Muscle of leg (tissue), 3 donors: ENCODE measurements at regions not wholly inside any gene's neighbourhood (a gene's known extent, or its start where the extent isn't known, plus 50 kb on each side); places are given as distances from the start of the nearest gene placed in this dataset.

Source experiments
- DNase-seq: peaks from one replicate; pipeline ENCODE4 v3.0.0; 2013
- H3K27ac ChIP-seq: one replicate; pipeline ENCODE4 v1.5.1; 2013; ENCODE audit warnings: mild to moderate bottlenecking, low read length, control low read depth
- H3K27me3 ChIP-seq: one replicate; pipeline ENCODE4 v1.6.1; 2013; ENCODE audit warnings: low read length; ENCODE audit not compliant: control insufficient read depth, insufficient read depth
- H3K36me3 ChIP-seq: one replicate; pipeline ENCODE4 v1.6.1; 2013; ENCODE audit warnings: low read length; ENCODE audit not compliant: control insufficient read depth, insufficient read depth
- H3K4me1 ChIP-seq: one replicate; pipeline ENCODE4 v1.6.1; 2013; ENCODE audit warnings: low read length; ENCODE audit not compliant: control insufficient read depth, insufficient read depth
- H3K4me3 ChIP-seq: one replicate; pipeline ENCODE4 v1.5.1; 2013; ENCODE audit warnings: low read length, control low read depth
- H3K9me3 ChIP-seq: replicated peaks from 2 replicates; pipeline ENCODE4 v1.6.1; 2013; ENCODE audit warnings: low read depth, low read length; ENCODE audit not compliant: control insufficient read depth
- WGBS: methylation state at CpG from one replicate; pipeline ENCODE4 v1.1.5; 2013; ENCODE audit warnings: missing lambda C conversion rate; ENCODE audit not compliant: insufficient coverage; 5-methylcytosine and 5-hydroxymethylcytosine counted together

DNA sequence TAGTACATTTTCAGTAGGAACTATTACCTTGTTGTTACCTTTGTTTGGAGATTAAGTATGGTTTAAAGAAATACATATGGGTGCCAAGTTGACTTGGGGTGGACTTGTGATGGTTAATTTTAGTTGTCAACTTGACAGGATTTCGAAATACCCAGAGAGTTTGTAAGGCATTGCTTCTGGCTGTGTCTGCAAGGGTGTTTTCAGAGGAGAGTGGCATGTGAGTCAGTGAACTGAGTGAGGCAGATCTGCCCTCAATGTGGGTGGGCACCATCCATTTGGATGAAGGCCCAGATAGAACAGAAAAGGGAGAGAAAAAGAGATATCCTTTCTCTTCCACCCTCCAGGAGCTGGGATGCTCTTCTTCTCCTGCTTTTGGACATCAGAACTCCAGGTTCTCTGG, 315.5 kb downstream of the GPATCH2 start:
- WGBS = no CpG with 5 or more reads among the region's 1 CpG

DNA sequence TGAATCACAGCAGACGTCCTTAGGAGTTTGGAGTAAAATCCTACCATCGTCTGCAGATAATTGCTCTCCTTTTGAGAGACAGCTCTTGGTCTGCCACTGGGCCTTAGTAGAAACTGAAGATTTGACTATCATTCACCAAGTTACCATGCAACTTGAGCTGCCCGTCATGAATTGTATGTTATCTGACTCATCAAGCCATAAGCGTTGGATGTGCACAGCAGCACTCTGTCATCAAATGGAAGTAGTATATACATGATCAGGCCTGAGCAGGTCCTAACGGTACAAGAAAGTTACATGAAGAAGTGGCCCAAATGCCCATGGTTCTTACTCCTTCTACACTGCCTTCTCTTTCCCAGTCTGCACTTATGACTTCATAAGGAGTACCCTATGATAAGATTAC, 317.8 kb downstream of the GPATCH2 start:
- H3K27me3 ChIP-seq = no peaks in the 10 kb centered on the region
- no peaks in the 10 kb centered on the region for H3K9me3 ChIP-seq
- WGBS = 47% methylated on average over 3 of the region's 5 CpGs
- DNase-seq = no peak
- H3K4me1 ChIP-seq = no peaks in the 10 kb centered on the region
- no peak overlapping the region for H3K4me3 ChIP-seq
- no peak overlapping the region for H3K27ac ChIP-seq
- H3K36me3 ChIP-seq = no peaks in the 10 kb centered on the region

More for the DNA sequence above, 315.5 kb downstream of the GPATCH2 start:
- H3K4me1 ChIP-seq = no peaks in the 10 kb centered on the region
- no peak overlapping the region for H3K4me3 ChIP-seq
- no peaks in the 10 kb centered on the region for H3K36me3 ChIP-seq
- no peak for DNase-seq
- no peaks in the 10 kb centered on the region for H3K27me3 ChIP-seq
- no peak overlapping the region for H3K27ac ChIP-seq
- no peaks in the 10 kb centered on the region for H3K9me3 ChIP-seq

DNA sequence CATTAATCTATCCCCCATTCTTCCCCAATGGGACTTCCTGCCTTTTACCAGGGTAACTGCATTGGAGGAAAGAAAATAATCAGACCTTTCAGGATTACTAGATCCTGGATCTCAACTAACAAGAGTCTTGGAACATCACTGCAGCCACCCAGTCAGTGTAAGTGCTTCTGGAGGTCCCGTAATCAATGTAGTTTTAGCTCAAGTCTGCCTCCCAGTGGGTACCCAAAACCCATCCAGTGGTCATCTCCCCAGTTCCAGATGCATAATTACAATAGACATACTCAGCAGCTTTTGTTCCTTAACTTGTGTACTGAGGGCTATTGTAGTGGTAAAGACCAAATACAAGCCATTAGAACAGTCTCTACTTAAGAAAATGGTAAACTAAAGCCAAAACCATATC, 319.1 kb downstream of the GPATCH2 start:
- Histone ChIP-seq H3K27ac (no peak overlapping the region), H3K27me3 (no peaks in the 10 kb centered on the region), H3K9me3 (no peaks in the 10 kb centered on the region), H3K4me1 (no peaks in the 10 kb centered on the region), H3K4me3 (no peak overlapping the region), H3K36me3 (no peaks in the 10 kb centered on the region)
- no peak for DNase-seq
- 100% methylated on average over 1 of the region's 1 CpG for WGBS

DNA sequence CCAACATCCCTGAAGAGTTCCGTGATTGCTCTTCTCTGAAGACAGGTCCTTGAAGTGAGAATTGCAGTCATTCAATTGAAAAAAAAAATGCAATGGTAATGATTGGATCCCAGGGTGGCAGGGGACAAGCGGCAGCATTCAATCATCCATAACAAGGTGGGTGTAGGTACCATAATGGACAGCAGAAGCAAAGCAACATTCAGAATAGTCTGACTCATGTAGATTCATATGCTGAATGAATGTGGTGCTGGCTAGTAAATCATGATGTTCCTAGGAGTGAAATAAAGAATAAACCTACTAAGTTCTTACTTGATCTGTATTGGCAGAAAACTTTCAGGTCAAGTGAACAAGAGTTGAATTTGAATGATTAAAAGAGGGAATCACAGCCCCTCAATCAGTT, 319.6 kb downstream of the GPATCH2 start:
- Histone ChIP-seq H3K36me3 (no peaks in the 10 kb centered on the region), H3K27me3 (no peaks in the 10 kb centered on the region), H3K9me3 (no peaks in the 10 kb centered on the region), H3K27ac (no peak overlapping the region), H3K4me1 (no peaks in the 10 kb centered on the region), H3K4me3 (no peak overlapping the region)
- WGBS = 100% methylated on average over 1 of the region's 2 CpGs
- no peak for DNase-seq

DNA sequence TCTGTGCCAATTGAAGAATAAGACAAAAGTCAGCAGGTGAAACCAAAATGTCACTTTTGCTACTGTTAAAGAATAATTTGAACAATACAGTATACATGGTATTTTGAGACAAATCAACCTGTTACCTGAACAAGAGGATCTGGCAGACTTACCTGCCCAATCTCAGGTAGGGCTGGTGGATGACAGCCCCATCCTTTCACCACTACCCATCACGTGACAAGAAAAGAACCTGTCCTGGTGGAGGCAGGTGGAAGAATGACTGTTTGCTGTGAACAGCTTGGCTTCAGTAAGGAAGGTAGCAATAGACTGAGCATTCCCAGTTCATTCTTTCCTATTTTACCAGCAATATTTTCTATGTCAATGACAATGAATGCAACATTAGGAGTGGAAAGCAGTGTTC, 349.6 kb downstream of the GPATCH2 start:
- H3K27me3 ChIP-seq = no peaks in the 10 kb centered on the region
- H3K9me3 ChIP-seq = no peaks in the 10 kb centered on the region
- H3K36me3 ChIP-seq = no peaks in the 10 kb centered on the region
- no peaks in the 10 kb centered on the region for H3K4me1 ChIP-seq
- WGBS = no CpG with 5 or more reads among the region's 1 CpG
- DNase-seq = no peak
- H3K4me3 ChIP-seq = no peak overlapping the region
- no peak overlapping the region for H3K27ac ChIP-seq

DNA sequence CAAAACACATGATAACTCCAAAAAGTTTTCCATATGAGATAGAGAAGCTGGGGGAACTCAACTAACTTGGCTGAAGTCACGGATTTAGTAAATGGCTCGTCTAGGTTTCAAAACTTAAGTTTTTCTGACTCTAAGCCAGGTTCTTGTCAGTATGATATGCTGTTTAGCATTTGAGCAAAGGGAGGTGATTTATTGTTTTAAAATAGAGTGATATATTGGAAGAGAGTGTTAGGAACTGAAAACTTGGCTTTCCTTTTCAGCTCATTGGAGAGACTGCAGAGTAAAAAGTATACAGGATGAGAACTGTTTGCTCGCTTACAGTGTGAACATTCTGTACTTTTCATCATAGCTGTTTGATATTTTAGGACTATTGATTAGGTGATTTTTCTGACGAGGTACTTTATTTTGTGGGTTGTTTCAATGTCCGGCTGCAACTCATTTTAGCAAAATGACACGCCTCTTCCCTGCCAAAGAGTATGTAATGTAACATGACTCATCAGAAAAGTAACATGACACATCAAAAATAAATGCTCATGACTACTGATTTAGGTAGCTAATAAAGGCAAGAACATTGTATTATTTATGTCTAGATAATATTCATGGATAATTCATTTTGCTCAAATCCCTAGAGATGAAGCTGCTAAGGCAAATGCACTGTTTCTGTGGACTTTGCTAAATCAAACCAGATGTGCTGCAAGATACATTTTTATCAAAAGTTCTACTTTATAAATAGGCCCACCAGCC, 355.1 kb downstream of the GPATCH2 start:
- H3K27me3 ChIP-seq = no peaks in the 10 kb centered on the region
- H3K4me1 ChIP-seq = no peaks in the 10 kb centered on the region
- H3K9me3 ChIP-seq = no peaks in the 10 kb centered on the region
- 23% methylated on average over 2 of the region's 6 CpGs for WGBS
- no peak overlapping the region for H3K27ac ChIP-seq
- H3K4me3 ChIP-seq = no peak overlapping the region
- H3K36me3 ChIP-seq = no peaks in the 10 kb centered on the region
- DNase-seq = peak; percentile 51

DNA sequence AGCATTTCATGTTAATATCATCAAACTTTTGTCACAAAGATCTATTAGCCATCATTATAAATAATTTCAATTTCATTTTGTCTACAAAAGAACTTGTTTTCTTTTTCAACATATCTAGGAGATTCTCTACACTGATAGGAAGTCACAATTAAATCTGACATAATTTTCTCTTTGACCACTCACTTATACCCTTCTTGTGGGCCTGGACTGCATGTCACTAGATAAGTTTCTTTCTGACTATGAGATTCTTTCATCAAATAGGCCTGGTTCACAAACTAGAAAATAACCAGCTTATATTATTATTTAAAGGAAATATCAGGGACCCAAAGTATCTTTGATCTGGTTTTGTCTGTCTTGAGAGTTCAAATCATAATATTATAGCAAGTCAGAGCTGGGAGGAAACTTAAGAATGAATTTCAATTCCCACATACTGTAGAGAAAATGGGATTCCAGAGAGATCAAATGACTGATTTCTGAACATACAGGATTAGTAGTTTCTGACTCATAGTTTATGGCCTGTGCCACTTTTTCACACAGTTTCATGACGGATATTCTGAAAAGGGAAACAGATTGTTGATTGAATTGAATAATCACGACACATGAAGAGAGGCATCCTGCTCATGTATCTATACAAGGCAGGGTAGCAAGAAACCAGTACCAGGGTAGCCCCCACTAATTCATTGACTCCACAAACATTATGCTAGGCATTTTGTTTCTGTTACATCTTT, 355.8 kb downstream of the GPATCH2 start:
- Histone ChIP-seq H3K4me1 (peaks cover under 1% of the 10 kb centered on the region), H3K36me3 (no peaks in the 10 kb centered on the region), H3K27me3 (no peaks in the 10 kb centered on the region), H3K4me3 (no peak overlapping the region), H3K27ac (no peak overlapping the region), H3K9me3 (no peaks in the 10 kb centered on the region)
- WGBS = no CpG with 5 or more reads among the region's 2 CpGs
- DNase-seq = peak; percentile 14

DNA sequence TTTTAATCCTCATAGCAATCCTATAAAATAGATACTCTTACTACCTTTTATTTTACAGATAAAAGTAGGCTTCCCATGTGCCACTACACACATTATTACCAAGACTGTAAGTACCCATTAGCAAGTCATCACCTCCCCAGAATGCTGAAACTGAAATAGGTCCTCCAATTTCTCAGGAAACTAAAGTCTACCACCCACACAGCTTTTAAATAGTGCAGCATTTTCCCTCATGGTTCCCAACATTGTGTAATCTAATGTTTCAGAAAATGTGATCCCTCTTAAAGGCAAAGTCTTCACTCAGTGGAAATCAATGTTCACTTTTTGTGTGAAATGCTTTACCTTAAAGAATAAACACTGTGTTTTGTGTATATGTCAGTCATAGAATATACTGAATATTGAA, 356.5 kb downstream of the GPATCH2 start:
- Histone ChIP-seq H3K36me3 (no peaks in the 10 kb centered on the region), H3K4me1 (peaks cover 4% of the 10 kb centered on the region), H3K9me3 (no peaks in the 10 kb centered on the region), H3K4me3 (no peak overlapping the region), H3K27me3 (no peaks in the 10 kb centered on the region), H3K27ac (no peak overlapping the region)
- no peak for DNase-seq

DNA sequence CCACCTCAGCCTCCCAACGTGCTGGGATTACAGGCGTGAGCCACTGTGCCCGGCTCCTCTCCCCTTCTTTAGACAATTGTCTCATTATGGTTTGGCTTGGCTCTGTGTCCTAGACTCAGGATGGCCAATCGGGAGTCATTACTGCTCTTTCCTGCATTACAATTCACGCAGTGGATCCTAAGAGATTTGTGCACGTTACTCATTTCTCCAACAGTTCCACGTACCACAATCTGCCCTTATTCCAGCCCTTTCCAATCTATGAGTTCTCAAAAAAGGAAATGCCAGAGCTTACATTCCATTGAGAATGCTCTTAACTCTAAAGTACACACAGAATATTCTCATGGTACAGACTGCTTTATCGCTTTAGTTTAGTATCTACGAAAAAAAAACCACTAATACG, 357.0 kb downstream of the GPATCH2 start:
- H3K9me3 ChIP-seq = no peaks in the 10 kb centered on the region
- no peaks in the 10 kb centered on the region for H3K27me3 ChIP-seq
- 69% methylated on average over 7 of the region's 10 CpGs for WGBS
- H3K4me3 ChIP-seq = no peak overlapping the region
- DNase-seq = no peak
- H3K36me3 ChIP-seq = no peaks in the 10 kb centered on the region
- no peak overlapping the region for H3K27ac ChIP-seq
- peaks cover 4% of the 10 kb centered on the region for H3K4me1 ChIP-seq

DNA sequence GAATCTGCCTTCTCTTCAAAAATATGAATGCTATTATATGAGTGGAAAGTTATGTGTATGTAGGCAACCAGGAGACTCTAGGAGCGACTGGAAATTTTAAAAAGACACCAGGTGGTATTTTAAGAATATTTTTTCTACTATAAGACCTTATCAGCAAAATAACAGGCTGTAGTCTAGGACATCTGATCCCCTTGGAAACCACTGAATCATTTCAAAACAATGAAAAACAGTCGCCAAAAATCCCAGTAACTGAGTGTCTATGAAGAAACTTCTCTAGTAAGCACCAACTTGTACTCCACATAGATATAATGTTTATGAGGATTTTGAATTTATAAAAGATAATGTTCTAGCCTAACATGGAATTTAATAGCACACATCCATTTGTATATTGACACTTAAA, 358.5 kb downstream of the GPATCH2 start:
- Histone ChIP-seq H3K4me3 (no peak overlapping the region), H3K36me3 (no peaks in the 10 kb centered on the region), H3K27me3 (no peaks in the 10 kb centered on the region), H3K9me3 (no peaks in the 10 kb centered on the region), H3K27ac (no peak overlapping the region), H3K4me1 (peaks cover 4% of the 10 kb centered on the region)
- peak; percentile 42 for DNase-seq
- no CpG with 5 or more reads among the region's 2 CpGs for WGBS
